SH-SY5Y (cell line): ENCODE measurements at regions not wholly inside any gene's neighbourhood (a gene's known extent, or its start where the extent isn't known, plus 50 kb on each side); places are given as distances from the start of the nearest gene placed in this dataset.
A peak's percentile ranks its signal among the peaks of the same experiment; 100 is the strongest.

Experiments
- GATA2 ChIP-seq: IDR thresholded peaks from 2 replicates; pipeline ENCODE4 v1.6.1; 2011; ENCODE audit warnings: mild to moderate bottlenecking, low read depth, low read length
- GATA3 ChIP-seq: IDR thresholded peaks from 2 replicates; pipeline ENCODE4 v1.6.1; 2011; ENCODE audit warnings: low read depth, mild to moderate bottlenecking, low read length, moderate library complexity

GRCh38 chr6:15783484-15783883, 120.7 kb upstream of the DTNBP1 start:
- TF ChIP-seq GATA3 (no peak), GATA2 (no peak)

GRCh38 chr6:15781890-15782289, 119.1 kb upstream of the DTNBP1 start:
- TF ChIP-seq GATA3: no peak

GRCh38 chr6:15781333-15781732, 118.5 kb upstream of the DTNBP1 start:
- TF ChIP-seq GATA3: no peak
- TF ChIP-seq GATA2: no peak

- TF ChIP-seq GATA3 (no peak), GATA2 (no peak)
These were observed 117.6 kb upstream of the DTNBP1 start for GRCh38 chr6:15780437-15780836.

GRCh38 chr6:15779726-15780125, 116.9 kb upstream of the DTNBP1 start:
- TF ChIP-seq GATA3 (peak; percentile 95), GATA2 (peak; percentile 95)

DNA sequence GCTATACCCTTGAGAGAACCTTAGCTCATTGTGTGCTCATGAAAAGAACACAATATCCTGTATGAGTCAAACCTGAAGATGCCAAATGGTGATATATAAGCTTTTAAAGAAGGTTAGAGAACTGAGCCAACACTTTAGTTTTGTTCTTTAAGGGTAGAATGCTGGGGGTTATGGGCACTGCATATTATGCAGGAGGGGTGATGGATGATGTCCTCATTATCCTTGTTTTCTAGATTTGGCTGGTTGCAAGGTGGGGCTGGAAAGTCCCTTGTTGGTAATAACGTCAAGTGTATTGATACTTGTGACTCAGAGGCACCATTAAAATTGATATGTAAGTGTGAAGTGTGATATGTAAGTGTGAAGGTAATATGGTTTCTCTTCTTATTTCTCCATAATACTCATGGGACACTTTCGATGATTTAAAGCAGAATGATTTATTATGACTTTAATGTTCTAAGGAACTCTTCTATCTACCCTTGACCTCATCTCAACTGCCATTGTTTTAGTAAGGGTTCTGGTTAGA, 113.7 kb upstream of the DTNBP1 start:
- TF ChIP-seq GATA2 (no peak), GATA3 (no peak)

GRCh38 chr6:15775741-15776140, 112.9 kb upstream of the DTNBP1 start:
- no peak for TF ChIP-seq GATA2
- no peak for TF ChIP-seq GATA3

DNA sequence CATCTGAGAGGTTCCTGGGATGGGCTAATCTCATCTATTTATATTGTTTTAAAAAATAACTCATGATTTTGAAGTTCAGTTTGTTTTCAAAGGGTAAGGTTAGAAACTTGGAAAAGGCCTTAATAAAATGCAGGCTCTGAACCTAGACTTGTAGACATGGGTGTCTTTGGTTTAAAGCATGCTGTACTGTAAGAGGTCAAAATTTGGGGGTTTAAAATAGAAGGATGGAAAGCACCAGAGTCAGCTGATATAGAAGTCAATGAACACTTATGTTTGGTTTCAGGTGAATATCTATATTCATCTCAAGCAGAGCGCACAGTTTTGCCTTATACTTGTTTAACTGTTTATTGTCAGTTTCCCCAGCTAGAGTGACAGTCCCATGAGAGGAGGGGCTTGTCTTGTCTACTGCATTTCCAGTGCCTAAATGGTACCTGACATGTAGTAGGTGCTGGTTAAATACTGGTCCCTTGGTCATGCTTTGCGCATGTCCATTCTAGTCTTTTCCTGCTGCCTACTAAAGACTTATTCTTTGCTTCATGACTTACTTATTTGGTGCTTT, 112.3 kb upstream of the DTNBP1 start:
- TF ChIP-seq GATA3 (no peak), GATA2 (no peak)

DNA sequence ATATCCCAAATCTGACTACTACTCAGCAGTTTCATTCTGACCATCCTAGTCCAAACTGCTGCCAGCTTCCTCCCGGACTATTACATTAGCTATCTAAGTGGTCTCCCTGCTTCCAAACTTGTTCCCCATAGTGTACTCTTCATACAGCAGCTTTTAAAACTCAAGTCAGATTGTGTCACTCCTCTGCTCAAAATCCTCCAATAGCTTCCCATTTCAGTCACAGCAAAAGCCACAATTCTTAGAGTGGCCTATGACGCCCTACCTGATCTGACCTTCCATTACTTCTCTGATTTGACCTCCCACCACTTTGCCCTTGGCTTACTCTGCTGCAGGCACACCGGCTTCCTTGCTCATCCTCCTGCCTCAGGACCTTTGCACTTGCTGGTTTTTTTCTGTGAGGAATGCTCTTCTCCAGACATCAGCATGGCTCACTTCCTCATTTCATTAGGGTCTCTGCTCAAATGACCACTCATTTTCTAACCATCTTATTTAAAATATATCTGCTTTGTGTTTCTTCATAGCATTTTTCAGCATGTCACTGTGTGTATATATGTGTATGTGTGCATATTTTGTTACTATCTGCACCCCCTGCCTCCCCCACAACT, 111.1 kb upstream of the DTNBP1 start:
- TF ChIP-seq GATA3: no peak

GRCh38 chr6:15770347-15771143, 107.7 kb upstream of the DTNBP1 start:
- TF ChIP-seq GATA3: no peak
- TF ChIP-seq GATA2: no peak

DNA sequence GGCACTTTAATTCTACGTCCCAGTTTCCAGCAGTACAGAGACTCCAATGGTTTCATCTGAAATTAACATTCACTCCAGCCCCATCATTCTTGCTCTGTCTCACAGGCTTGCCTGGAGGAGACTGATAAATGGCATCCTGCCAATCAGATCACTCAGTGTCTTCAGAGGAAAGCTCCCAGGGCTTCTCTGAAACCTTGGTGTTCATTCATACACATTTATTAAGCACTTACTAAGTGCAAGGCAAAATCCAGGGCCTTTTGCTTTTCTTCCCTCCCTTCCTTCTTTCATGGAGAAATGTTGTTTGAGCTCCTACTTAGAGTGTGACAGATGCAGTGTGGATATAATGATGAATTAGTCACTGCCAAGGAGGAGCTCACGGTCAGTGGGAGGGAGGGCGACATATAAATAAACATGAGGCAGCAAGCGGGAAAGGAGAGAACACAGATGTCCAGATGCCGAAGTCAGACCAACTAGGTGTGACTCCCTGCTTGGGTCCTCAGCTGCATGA, 106.7 kb upstream of the DTNBP1 start:
- TF ChIP-seq GATA2 (no peak), GATA3 (no peak)

- TF ChIP-seq GATA2 (no peak), GATA3 (no peak)
These were observed 106.2 kb upstream of the DTNBP1 start for GRCh38 chr6:15768999-15769398.

GRCh38 chr6:15763837-15764236, 101.0 kb upstream of the DTNBP1 start:
- no peak for TF ChIP-seq GATA2
- TF ChIP-seq GATA3: no peak

DNA sequence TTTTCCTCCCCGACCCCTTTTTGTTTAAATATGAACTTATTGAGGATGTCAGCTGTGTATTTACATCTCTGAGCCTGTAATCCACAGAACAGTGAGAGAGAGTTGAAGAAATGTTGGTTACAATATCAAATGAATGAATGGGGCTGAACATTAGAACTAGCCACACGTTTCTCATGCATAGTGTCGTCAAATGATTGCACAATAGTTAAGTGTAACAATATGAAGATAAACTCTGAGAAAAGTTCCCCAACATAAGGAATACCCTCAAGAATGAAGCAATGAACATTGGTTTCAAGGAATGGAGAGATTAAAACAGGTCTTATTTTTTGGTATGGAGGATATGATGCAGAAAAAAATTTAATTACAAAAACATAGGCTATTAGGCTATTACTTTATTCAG, 100.5 kb upstream of the DTNBP1 start:
- TF ChIP-seq GATA3: no peak
- TF ChIP-seq GATA2: no peak

DNA sequence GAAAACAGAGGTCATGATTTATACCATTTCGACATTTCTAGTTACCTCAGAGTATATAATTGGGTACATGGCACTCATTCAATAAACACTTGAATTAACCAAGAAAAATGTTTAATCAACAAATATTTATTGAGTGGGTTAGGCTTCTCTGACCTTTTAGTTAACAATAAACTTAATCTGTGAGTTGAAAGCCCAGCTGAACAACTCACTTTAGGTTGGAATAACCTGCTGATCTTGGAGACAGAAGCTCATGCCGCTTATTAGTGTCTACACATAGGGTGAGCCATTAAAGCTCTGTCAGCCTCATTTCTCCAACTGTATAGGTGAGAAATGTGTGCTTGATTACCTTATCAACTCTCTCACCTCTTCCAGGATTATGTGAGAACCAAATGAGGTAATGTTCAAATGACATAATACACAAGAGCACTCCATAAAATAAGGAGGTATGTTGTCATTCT, 98.2 kb upstream of the DTNBP1 start:
- no peak for TF ChIP-seq GATA3
- no peak for TF ChIP-seq GATA2
